ENCODE measurements at regions not wholly inside any gene's neighbourhood (a gene's known extent, or its start where the extent isn't known, plus 50 kb on each side); places are given as distances from the start of the nearest gene placed in this dataset.

DNA sequence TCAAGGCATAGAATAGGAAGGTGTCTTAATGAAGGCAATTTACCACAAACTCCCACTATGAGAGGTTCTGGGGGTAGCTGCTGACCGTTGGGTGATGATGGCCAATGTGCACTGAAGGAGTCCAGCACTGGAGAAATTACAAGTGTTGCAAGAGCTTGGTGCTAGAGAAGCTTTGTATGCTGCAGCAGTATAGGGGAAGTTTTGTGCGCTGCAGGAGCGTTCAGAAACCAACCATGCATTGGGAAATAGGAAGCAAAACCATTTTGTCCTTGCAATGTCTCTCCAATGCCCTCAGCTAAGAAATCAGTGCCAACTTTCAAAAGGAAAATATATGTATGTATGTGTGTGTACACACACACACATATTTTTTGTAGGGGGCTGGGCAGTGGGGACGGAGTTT lies 441.6 kb upstream of the NAALADL2 start:
- no peak for FAIRE-seq
- Histone ChIP-seq H3K4me3 (ENCODE audit: low read depth, low read length) (no peak overlapping the region), H3K36me3 (ENCODE audit: control insufficient read depth, insufficient read depth, low read length) (no peaks in the 10 kb centered on the region), H3K27me3 (ENCODE audit: control insufficient read depth, insufficient read depth, low read length) (no peaks in the 10 kb centered on the region)
- TF ChIP-seq, protein P1, sequence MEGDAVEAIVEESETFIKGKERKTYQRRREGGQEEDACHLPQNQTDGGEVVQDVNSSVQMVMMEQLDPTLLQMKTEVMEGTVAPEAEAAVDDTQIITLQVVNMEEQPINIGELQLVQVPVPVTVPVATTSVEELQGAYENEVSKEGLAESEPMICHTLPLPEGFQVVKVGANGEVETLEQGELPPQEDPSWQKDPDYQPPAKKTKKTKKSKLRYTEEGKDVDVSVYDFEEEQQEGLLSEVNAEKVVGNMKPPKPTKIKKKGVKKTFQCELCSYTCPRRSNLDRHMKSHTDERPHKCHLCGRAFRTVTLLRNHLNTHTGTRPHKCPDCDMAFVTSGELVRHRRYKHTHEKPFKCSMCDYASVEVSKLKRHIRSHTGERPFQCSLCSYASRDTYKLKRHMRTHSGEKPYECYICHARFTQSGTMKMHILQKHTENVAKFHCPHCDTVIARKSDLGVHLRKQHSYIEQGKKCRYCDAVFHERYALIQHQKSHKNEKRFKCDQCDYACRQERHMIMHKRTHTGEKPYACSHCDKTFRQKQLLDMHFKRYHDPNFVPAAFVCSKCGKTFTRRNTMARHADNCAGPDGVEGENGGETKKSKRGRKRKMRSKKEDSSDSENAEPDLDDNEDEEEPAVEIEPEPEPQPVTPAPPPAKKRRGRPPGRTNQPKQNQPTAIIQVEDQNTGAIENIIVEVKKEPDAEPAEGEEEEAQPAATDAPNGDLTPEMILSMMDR (IDR thresholded peaks at IDR 0.05; ENCODE audit: insufficient read depth, low read length, severe bottlenecking): no peak
- no peak for DNase-seq (ENCODE audit: low read depth)

DNA sequence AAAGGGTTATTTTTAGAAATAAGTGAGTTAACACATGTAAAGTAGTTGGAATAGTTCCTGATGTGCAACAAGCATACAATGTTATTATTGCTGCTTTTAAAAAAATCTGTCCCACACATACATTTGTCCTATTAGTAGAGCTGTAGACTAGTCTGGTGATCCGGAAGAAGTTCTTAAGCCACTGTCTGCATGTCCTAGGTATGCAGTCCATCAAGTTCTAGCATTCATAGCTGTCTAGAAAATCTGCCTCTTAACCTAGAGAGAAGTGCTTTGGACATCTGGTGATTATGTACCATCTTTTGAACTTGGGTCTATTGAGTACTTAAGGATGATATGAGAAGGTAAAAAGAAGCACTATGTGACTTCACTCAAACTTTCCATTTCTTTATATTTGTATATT lies 439.9 kb upstream of the NAALADL2 start:
- Histone ChIP-seq H3K27me3 (ENCODE audit: control insufficient read depth, insufficient read depth, low read length) (no peaks in the 10 kb centered on the region), H3K4me3 (ENCODE audit: low read depth, low read length) (no peak overlapping the region), H3K36me3 (ENCODE audit: control insufficient read depth, insufficient read depth, low read length) (no peaks in the 10 kb centered on the region)
- no peak for DNase-seq (ENCODE audit: low read depth)
- no peak for FAIRE-seq
- TF ChIP-seq, protein P1 (IDR thresholded peaks at IDR 0.05; ENCODE audit: insufficient read depth, low read length, severe bottlenecking): no peak

DNA sequence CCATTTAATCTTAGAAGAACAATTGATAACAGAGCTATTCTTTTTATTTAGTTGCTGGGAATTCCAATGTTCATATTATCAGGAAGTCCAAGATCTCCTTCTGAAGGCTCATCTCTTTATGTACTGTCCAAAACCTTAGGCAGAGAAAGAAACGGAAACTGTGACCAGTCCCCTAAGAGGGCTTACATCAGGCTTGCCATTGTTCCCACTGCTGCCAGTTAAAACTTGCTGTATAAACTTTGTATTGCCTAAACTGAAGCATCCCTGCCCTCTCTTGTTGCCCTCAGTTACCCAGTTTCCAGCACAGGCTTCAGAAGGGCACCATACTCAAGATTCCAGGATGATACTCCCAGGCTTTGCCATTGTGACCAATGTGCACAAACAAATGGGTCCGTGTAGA lies 435.2 kb upstream of the NAALADL2 start:
- FAIRE-seq: no peak
- TF ChIP-seq, protein P1 (IDR thresholded peaks at IDR 0.05; ENCODE audit: insufficient read depth, low read length, severe bottlenecking): no peak

DNA sequence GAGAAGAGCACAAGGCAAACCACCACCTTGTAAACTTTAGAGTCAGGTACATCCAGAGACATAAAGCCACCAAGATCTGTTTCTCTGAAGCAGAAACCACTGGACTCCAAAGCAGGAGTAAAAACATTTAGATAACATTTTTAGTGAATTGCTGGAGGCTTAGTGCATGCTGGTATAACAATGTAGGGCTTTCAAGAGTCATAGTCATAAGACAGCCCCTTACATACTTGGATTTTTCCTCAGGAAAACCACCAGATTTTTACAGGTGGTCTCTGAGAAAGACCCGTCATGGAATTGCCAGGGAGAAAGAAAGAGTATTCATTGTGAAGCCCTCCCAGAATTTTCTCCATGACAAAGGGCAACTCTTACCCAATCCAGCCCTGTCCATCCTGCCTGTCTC lies 434.5 kb upstream of the NAALADL2 start:
- no peak for DNase-seq (ENCODE audit: low read depth)
- FAIRE-seq: no peak

More for the DNA sequence above, 435.2 kb upstream of the NAALADL2 start:
- no peaks in the 10 kb centered on the region for H3K36me3 ChIP-seq (ENCODE audit: control insufficient read depth, insufficient read depth, low read length)
- no peaks in the 10 kb centered on the region for H3K27me3 ChIP-seq (ENCODE audit: control insufficient read depth, insufficient read depth, low read length)
- DNase-seq (ENCODE audit: low read depth): no peak
- no peak overlapping the region for H3K4me3 ChIP-seq (ENCODE audit: low read depth, low read length)

DNA sequence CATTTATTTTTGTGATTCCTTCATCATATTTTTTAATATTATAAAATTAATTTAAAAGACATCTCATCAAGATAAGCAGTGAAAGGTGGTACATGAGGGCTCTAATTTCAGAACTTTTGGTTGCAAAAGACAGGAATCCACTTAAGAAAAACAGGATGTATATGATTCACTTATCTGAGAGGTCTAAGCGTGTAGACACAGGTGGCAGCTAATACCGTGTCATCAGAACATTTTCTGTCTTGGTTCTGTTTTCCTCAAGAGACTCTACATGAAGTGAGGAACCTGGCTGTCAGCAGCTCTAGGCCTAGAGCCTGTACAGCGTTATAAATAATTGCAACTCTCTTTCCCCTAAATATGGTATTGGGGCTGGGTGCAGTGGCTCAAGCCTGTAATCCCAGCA lies 433.7 kb upstream of the NAALADL2 start:
- TF ChIP-seq, protein P1 (IDR thresholded peaks at IDR 0.05; ENCODE audit: insufficient read depth, low read length, severe bottlenecking): no peak
- DNase-seq (ENCODE audit: low read depth): peak; percentile 51
- no peaks in the 10 kb centered on the region for H3K36me3 ChIP-seq (ENCODE audit: control insufficient read depth, insufficient read depth, low read length)
- no peaks in the 10 kb centered on the region for H3K27me3 ChIP-seq (ENCODE audit: control insufficient read depth, insufficient read depth, low read length)
- FAIRE-seq: no peak
- no peak overlapping the region for H3K4me3 ChIP-seq (ENCODE audit: low read depth, low read length)

More for the DNA sequence above, 434.5 kb upstream of the NAALADL2 start:
- no peak overlapping the region for H3K4me3 ChIP-seq (ENCODE audit: low read depth, low read length)
- H3K36me3 ChIP-seq (ENCODE audit: control insufficient read depth, insufficient read depth, low read length): no peaks in the 10 kb centered on the region
- no peaks in the 10 kb centered on the region for H3K27me3 ChIP-seq (ENCODE audit: control insufficient read depth, insufficient read depth, low read length)
- TF ChIP-seq, protein P1 (IDR thresholded peaks at IDR 0.05; ENCODE audit: insufficient read depth, low read length, severe bottlenecking): no peak

DNA sequence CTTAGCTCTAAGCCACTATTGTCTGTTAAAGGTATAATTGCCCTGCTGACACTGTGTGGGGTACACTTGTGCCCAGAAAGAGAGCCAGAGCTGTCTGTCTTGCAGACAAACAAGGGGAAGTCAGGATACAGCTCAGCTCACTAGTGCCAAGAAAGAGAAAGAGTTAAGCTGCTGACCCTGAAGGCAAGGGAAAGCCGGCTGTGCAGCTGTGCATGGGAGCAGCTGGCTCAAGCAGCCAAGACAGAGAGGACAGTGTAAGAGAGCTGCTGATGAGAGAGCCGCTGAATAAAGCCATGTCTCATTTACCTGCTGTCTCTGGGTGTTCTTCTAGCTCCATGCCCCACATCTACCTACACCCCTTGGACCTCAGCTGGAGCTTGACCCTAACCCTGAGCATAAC lies 428.1 kb upstream of the NAALADL2 start:
- no peak for DNase-seq (ENCODE audit: low read depth)
- H3K27me3 ChIP-seq (ENCODE audit: control insufficient read depth, insufficient read depth, low read length): no peaks in the 10 kb centered on the region
- FAIRE-seq: peak; percentile 52
- H3K4me3 ChIP-seq (ENCODE audit: low read depth, low read length): no peak overlapping the region
- no peaks in the 10 kb centered on the region for H3K36me3 ChIP-seq (ENCODE audit: control insufficient read depth, insufficient read depth, low read length)
- TF ChIP-seq, protein P1 (IDR thresholded peaks at IDR 0.05; ENCODE audit: insufficient read depth, low read length, severe bottlenecking): no peak

Measured in bronchial epithelial cell (primary cell).